ENCODE measurements at regions not wholly inside any gene's neighbourhood (a gene's known extent, or its start where the extent isn't known, plus 50 kb on each side); places are given as distances from the start of the nearest gene placed in this dataset.
A peak's percentile ranks its signal among the peaks of the same experiment; 100 is the strongest.

DNA sequence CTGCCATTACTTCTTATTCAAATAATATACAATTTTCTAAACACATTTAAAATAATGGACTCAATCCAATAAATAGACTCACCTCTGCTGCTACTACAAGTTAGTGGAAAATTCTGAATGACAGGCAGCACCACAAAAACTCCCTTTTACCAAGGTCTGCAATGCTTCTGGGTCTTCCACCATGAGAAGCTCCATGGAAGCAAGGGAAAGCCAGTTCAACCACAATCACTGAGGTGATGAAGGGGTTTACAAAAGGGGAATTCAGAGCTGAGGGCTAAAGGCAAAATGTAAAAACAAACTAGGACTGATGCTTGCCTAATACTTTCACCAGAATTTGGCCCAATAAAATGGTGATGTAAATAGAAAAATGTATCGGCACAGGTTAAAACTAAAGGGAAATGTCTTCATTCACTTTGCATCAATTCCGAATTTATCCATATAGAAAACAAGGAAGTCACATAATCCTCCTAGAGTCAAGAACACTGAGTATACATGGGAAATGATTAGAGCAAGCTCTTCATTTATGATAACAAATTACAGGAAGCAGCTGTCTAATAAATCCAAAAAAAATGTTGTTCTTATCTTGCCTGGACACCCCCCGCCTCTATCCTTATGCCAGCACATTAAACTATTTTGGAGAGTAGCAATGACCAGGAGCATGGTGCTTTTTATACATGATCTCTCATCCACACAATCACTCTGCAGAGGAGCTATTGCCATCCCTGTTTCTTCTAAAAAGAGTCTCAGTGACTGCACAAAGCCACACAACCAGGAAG is 66.3 kb upstream of the NFIB start:
- Histone ChIP-seq H3K4me3 (no peak overlapping the region), H3K4me1 (no peaks in the 10 kb centered on the region), H3K27ac (no peak overlapping the region), H3K9me3 (no peaks in the 10 kb centered on the region), H3K36me3 (no peaks in the 10 kb centered on the region), H3K27me3 (no peaks in the 10 kb centered on the region)
- intact Hi-C loops (cut with DNase I) = no loop called here
- no peak for DNase-seq
- TF ChIP-seq, protein P1, sequence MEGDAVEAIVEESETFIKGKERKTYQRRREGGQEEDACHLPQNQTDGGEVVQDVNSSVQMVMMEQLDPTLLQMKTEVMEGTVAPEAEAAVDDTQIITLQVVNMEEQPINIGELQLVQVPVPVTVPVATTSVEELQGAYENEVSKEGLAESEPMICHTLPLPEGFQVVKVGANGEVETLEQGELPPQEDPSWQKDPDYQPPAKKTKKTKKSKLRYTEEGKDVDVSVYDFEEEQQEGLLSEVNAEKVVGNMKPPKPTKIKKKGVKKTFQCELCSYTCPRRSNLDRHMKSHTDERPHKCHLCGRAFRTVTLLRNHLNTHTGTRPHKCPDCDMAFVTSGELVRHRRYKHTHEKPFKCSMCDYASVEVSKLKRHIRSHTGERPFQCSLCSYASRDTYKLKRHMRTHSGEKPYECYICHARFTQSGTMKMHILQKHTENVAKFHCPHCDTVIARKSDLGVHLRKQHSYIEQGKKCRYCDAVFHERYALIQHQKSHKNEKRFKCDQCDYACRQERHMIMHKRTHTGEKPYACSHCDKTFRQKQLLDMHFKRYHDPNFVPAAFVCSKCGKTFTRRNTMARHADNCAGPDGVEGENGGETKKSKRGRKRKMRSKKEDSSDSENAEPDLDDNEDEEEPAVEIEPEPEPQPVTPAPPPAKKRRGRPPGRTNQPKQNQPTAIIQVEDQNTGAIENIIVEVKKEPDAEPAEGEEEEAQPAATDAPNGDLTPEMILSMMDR (IDR thresholded peaks at IDR 0.05) = no peak
- no peak for ATAC-seq

DNA sequence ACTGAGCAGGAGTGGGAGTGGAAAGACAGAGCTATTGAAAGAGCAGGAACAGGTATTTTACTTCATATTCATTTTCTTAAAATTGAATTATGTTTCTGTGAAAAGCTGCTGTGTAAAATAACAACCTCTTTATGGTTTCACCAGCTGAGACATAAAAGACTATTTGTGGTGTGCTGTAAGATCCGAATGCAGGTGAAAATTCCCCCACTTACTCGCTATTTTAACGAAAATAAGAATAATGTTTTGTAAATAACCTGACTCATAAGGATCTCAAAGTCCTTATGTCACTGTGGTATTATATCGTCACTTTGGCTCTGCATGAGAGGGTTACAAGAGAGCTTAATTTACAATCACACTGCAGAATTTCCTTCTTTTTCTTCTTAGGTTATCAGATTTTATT is 65.3 kb upstream of the NFIB start:
- no peak overlapping the region for H3K27ac ChIP-seq
- TF ChIP-seq, protein P1 (IDR thresholded peaks at IDR 0.05) = no peak
- DNase-seq (no peak), ATAC-seq (no peak)
- H3K4me3 ChIP-seq = no peak overlapping the region
- no peaks in the 10 kb centered on the region for H3K4me1 ChIP-seq
- intact Hi-C loops (cut with DNase I) = no loop called here
- no peaks in the 10 kb centered on the region for H3K27me3 ChIP-seq
- no peaks in the 10 kb centered on the region for H3K36me3 ChIP-seq
- no peaks in the 10 kb centered on the region for H3K9me3 ChIP-seq

DNA sequence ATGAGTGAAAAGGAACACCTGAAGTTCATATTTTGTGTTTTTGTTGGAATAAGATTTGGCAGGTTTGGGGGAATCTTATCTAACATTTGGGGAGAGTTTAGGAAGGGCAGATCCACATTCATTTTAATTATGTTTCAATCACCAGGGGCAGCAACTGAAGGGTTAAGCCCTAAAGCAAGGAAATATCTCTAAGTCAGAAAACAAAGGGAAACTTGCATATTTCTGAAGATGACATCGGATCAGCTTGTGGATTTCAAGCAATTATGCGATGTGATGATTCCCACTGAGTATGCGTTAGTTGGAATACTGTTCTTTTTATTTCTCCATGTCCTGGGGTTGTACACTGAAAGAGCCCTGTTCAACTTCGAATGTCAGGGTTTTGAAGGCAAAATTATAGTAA is 59.8 kb upstream of the NFIB start:
- Histone ChIP-seq H3K9me3 (no peaks in the 10 kb centered on the region), H3K27ac (no peak overlapping the region), H3K4me1 (no peaks in the 10 kb centered on the region), H3K27me3 (no peaks in the 10 kb centered on the region), H3K4me3 (no peak overlapping the region), H3K36me3 (no peaks in the 10 kb centered on the region)
- TF ChIP-seq, protein P1 (IDR thresholded peaks at IDR 0.05) = no peak
- intact Hi-C loops (cut with DNase I) = no loop called here
- no peak for DNase-seq
- no peak for ATAC-seq

DNA sequence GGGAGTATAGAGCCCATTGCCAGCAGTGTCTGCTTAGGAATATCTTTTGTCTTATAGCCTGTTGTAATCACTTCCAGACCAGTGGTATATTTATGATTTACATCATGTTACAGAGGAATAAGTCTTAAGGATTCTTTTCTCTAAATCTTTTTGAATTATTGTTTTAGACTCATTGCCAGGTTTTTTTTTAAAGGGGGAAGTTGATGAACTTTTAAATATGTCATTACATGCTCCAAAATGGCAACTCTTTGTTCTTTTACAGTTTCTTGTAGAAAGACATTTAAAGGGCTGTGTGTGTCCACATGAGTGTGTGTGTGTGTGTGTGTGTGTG is 59.4 kb upstream of the NFIB start:
- no peaks in the 10 kb centered on the region for H3K9me3 ChIP-seq
- intact Hi-C loops (cut with DNase I) = no loop called here
- no peaks in the 10 kb centered on the region for H3K36me3 ChIP-seq
- ATAC-seq (no peak), DNase-seq (no peak)
- H3K27me3 ChIP-seq = no peaks in the 10 kb centered on the region
- TF ChIP-seq, protein P1 (IDR thresholded peaks at IDR 0.05) = no peak
- H3K4me3 ChIP-seq = no peak overlapping the region
- no peaks in the 10 kb centered on the region for H3K4me1 ChIP-seq
- H3K27ac ChIP-seq = no peak overlapping the region

DNA sequence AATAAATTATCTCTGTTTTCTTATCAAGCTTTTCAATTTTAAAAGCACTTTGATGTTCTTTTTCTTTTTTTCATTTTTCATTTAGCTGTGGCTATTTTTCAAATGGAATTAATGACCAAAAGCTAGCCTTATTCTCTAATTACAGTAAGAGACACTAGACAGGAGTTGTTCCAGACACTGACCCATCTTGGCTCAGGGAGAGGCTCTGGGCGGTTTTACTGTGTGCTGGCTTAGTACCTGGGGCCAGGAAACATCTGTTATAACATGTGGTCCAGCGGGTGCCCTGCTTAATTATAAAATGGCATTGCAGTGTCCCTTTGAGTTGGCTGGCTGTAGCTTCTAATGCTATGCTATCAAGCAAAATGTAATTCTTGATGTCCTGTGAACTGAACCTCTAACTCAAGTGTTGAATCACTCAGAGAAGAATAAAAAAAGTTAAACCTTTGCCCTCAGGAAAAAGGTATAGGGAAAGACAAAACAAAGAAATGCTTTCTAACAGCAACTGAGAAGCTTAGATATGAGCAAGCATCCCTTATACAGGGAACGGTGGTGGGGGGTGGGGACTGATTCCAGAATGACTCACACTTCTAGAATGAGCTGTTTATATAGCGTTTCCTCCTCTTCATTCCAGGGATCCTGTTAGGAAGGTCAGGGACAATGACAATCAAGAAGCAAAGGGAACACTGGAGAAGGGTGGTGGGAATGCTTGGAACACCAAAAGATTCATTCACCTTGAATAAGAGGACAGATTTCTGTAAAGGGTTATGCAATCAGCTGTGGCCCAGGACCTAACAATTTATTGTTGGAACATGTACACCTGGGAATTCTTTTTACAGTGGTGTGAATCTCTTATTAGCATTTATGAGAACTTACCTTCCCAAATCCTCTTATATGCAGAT is 58.7 kb upstream of the NFIB start:
- Histone ChIP-seq H3K27ac (no peak overlapping the region), H3K4me3 (no peak overlapping the region), H3K4me1 (no peaks in the 10 kb centered on the region), H3K9me3 (no peaks in the 10 kb centered on the region), H3K36me3 (no peaks in the 10 kb centered on the region), H3K27me3 (no peaks in the 10 kb centered on the region)
- no peak for DNase-seq
- TF ChIP-seq, protein P1 (IDR thresholded peaks at IDR 0.05) = no peak
- intact Hi-C loops (cut with DNase I) = no loop called here
- peak; percentile 76 for ATAC-seq

All from upper lobe of right lung (tissue), 1 donor.